Loucy (cell line): ENCODE measurements at regions not wholly inside any gene's neighbourhood (a gene's known extent, or its start where the extent isn't known, plus 50 kb on each side); places are given as distances from the start of the nearest gene placed in this dataset.

Experiments
- H2AFZ ChIP-seq: fragments of 200-600 bp; sonication (generic); 2 replicates; pipeline ENCODE4 v1.6.0; 2016; ENCODE audit warnings: antibody characterized with exemption, mild to moderate bottlenecking, low read length, moderate library complexity
- H3F3A ChIP-seq: fragments of 200-600 bp; 2 replicates; pipeline ENCODE4 v1.6.0; 2016; ENCODE audit warnings: antibody characterized with exemption, low read depth, mild to moderate bottlenecking
- H3K27me3 ChIP-seq: fragments of 200-600 bp; sonication (generic); 2 replicates; pipeline ENCODE4 v1.6.1; 2014; ENCODE audit warnings: low read length, mild to moderate bottlenecking; ENCODE audit not compliant: insufficient read depth, poor library complexity, severe bottlenecking
- H3K36me3 ChIP-seq: fragments of 200-600 bp; sonication (generic); 2 replicates; pipeline ENCODE4 v1.6.1; 2016; ENCODE audit warnings: low read length; ENCODE audit not compliant: insufficient read depth
- H3K4me1 ChIP-seq: fragments of 200-600 bp; sonication (generic); 2 replicates; pipeline ENCODE4 v1.5.1; 2014; ENCODE audit warnings: low read length, mild to moderate bottlenecking; ENCODE audit not compliant: insufficient read depth, poor library complexity, severe bottlenecking
- H3K4me2 ChIP-seq: fragments of 200-600 bp; sonication (generic); 2 replicates; pipeline ENCODE4 v1.6.0; 2014; ENCODE audit warnings: antibody characterized with exemption, low read length, low read depth, mild to moderate bottlenecking; ENCODE audit not compliant: poor library complexity, severe bottlenecking
- H3K4me3 ChIP-seq: fragments of 200-600 bp; sonication (generic); 2 replicates; pipeline ENCODE4 v1.5.1; 2014; ENCODE audit warnings: low read length, mild to moderate bottlenecking, mixed read lengths; ENCODE audit not compliant: poor library complexity, severe bottlenecking
- H3K79me2 ChIP-seq: fragments of 200-600 bp; sonication (generic); 2 replicates; pipeline ENCODE4 v1.6.1; 2014; ENCODE audit warnings: low read length; ENCODE audit not compliant: insufficient read depth
- H3K9ac ChIP-seq: fragments of 200-600 bp; sonication (generic); 2 replicates; pipeline ENCODE4 v1.6.0; 2014; ENCODE audit warnings: mild to moderate bottlenecking, low read depth, low read length, moderate library complexity; ENCODE audit not compliant: poor library complexity, severe bottlenecking
- H3K9me2 ChIP-seq: fragments of 200-600 bp; sonication (generic); replicated peaks from 2 replicates; pipeline ENCODE4 v1.6.1; 2016; ENCODE audit warnings: low read depth, low read length, mixed read lengths
- H3K9me3 ChIP-seq: fragments of 200-600 bp; sonication (generic); 2 replicates; pipeline ENCODE4 v1.6.1; 2014; ENCODE audit warnings: mild to moderate bottlenecking, antibody characterized with exemption, low read length, low read depth; ENCODE audit not compliant: insufficient read depth
- H4K20me1 ChIP-seq: fragments of 200-600 bp; sonication (generic); 2 replicates; pipeline ENCODE4 v1.6.0; 2014; ENCODE audit warnings: antibody characterized with exemption, low read length, mild to moderate bottlenecking; ENCODE audit not compliant: insufficient read depth, poor library complexity, severe bottlenecking
- CTCF ChIP-seq: fragments of 200-600 bp; sonication (generic); conservative IDR thresholded peaks from 2 replicates; pipeline ENCODE4 v1.5.1; 2014; ENCODE audit warnings: mild to moderate bottlenecking, antibody characterized with exemption, low read length
- EZH2phosphoT487 ChIP-seq: fragments of 200-600 bp; IDR thresholded peaks from 2 replicates; pipeline ENCODE4 v1.6.1; 2018; ENCODE audit warnings: antibody characterized with exemption, mild to moderate bottlenecking, moderate library complexity, borderline replicate concordance

- Histone ChIP-seq H3K79me2 (no peaks in the 10 kb centered on the region), H3K9me3 (no peaks in the 10 kb centered on the region), H2AFZ (no peak overlapping the region), H3K9me2 (no peaks in the 10 kb centered on the region), H3K4me3 (no peak overlapping the region), H3K4me2 (no peak overlapping the region), H3K36me3 (no peaks in the 10 kb centered on the region), H3K9ac (no peak overlapping the region), H4K20me1 (no peaks in the 10 kb centered on the region), H3F3A (no peaks in the 10 kb centered on the region), H3K4me1 (no peaks in the 10 kb centered on the region), H3K27me3 (peaks cover 4% of the 10 kb centered on the region)
- no peak for TF ChIP-seq EZH2phosphoT487
- no peak for TF ChIP-seq CTCF
These were observed 181.7 kb downstream of the C9orf50 start for GRCh38 chr9:129439242-129439641.

DNA sequence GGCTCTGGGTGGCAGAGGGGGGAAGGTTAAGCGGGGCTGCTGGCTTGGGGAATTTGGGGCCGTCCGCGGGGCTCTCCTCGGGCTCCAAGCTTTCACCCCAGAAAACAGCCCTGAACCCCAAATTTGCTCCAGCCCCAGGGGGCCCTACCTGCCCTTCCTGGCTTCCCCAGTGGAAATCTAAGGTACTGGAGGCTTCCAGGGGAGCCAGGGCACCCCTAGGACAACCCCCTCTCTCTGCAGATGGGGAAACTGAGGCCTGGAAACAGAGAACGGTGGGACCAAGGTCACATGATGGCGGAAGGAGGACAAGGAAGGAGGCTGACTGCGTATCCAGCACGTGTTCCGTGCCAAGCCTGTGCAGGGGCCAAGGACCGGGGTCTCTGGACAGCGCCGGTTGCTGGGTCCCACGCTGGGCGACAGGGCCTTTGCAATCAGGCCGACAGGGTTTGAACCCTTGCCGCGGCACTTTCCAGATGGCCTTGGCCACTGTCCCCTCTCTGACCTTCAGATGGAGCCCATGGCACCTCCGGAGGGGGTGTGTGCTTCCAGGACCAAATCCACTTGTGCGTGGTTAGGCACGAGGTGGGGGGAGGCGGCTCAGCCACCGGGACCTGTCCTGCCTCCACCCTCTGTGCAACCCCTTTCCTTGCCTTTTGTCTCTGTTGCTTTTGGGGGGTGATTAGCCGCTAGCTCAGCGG lies 183.1 kb downstream of the C9orf50 start:
- no peaks in the 10 kb centered on the region for H3F3A ChIP-seq
- TF ChIP-seq CTCF (no peak), EZH2phosphoT487 (no peak)
- no peaks in the 10 kb centered on the region for H3K9me2 ChIP-seq
- H3K9ac ChIP-seq: peak overlapping the region; percentile 32
- peak overlapping the region; percentile 79 for H3K4me2 ChIP-seq
- H4K20me1 ChIP-seq: no peaks in the 10 kb centered on the region
- 0 out of 2 replicates have a peak overlapping the region, but pooled peaks have one; percentile 64 for H2AFZ ChIP-seq
- H3K9me3 ChIP-seq: no peaks in the 10 kb centered on the region
- no peaks in the 10 kb centered on the region for H3K4me1 ChIP-seq
- H3K36me3 ChIP-seq: no peaks in the 10 kb centered on the region
- H3K79me2 ChIP-seq: no peaks in the 10 kb centered on the region
- H3K4me3 ChIP-seq: peak overlapping the region; percentile 67
- H3K27me3 ChIP-seq: peaks cover 4% of the 10 kb centered on the region

- Histone ChIP-seq H3K27me3 (peaks cover 4% of the 10 kb centered on the region), H2AFZ (peak overlapping the region; percentile 64; the same call in 1 of the 2 replicates), H3K4me2 (peak overlapping the region; percentile 79), H3K79me2 (no peaks in the 10 kb centered on the region), H3K4me3 (peak overlapping the region; percentile 67), H3K36me3 (no peaks in the 10 kb centered on the region), H3K4me1 (no peaks in the 10 kb centered on the region), H3K9ac (peak overlapping the region; percentile 32), H3K9me2 (no peaks in the 10 kb centered on the region), H3F3A (no peaks in the 10 kb centered on the region), H3K9me3 (no peaks in the 10 kb centered on the region), H4K20me1 (no peaks in the 10 kb centered on the region)
- TF ChIP-seq CTCF (no peak), EZH2phosphoT487 (no peak)
These were observed 183.9 kb downstream of the C9orf50 start for GRCh38 chr9:129436751-129437625.
